HG02884 (cell line): ENCODE measurements at regions not wholly inside any gene's neighbourhood (a gene's known extent, or its start where the extent isn't known, plus 50 kb on each side); places are given as distances from the start of the nearest gene placed in this dataset.
"Not testable (repeated sequence)": the region's sequence is repeated elsewhere in the genome, so short reads cannot be mapped to it uniquely, and the experiment has no call there.

Experiments
- ATAC-seq: cut with Tn5 transposase; IDR thresholded peaks from one replicate; pipeline ENCODE4 v1.9.1; 2021; ENCODE audit warnings: mild to moderate bottlenecking, moderate library complexity; ENCODE audit not compliant: unreplicated experiment

DNA sequence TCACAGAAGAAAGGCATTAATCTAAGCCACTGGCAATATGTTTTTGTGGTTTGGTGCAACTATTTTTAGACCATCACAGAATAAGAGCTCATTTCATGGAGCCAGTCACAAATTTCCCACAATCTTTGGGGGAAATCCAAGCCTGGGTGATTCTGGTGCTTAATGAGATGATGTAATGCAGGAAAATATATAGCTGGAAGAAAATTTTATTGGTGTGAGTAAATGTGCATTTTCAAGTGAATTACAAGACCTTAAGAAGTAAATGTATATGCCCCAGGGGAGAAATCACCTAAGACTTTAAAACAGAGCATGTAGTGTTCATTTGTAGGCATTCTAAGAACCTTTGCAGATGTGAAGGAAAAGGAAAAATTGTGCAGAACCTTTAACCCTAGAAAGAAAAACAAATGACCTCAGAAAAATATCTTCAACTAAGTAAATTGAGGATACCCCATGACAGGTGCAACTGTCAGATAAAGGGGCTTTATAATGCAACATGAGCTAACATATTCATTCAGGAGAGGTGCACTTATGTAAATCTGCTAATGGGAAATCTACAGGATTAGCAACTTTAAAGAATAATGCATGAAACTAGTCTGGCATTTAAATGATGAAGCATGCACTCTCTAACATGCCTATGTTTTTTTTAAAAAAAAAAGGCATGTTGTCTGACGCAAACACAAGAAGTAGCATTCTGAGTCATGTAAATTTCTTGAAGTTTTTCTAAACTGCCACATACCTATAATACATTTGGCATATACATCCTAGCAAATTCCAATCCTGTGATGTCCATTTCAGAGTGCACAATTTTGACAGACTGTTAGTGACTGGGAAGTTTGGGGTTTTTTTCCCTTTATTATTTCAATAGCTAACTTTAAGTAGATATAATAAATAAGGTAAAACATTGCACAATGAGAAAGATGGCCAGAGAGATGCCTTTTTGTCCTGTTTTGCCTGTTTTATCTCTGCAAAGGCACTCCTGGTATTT lies 105.1 kb downstream of the MEX3B start:
- ATAC-seq, result no peak

DNA sequence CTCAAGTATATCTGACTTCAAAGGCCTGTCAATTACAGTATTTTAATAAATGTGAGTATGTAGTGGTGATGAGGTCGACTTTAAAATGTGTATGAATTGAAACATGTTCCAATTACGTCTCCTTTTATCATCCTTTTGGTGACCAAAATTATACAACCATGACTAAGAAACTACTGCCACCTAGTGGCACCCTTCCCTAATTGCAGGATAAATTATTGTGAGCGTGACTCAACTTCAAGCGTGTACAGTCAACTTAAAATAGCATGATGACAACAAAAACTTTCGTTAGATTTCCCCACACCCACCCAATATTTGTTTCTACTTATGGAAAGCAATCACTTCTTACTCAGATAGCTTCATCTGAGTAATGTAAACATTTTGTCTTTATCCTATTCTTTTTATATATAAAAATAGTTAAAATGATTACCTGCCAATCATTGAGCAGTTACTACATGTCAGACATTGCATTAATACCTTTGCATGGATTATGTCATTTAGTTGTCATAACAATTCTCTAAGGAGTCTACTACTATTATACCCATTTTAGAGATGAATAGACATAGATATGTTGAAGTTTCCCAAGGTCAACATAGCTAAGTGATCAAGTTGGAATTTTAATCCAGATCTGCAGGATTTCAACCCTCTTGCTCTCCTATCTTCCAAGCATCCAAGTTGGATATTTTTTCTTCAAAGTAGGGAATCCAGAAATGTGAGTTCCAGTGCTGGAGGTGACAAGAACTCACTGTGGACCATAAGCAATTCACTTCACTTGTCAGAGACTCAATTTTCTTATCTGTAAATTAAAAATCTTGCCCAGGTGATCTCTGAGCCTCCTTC lies 106.0 kb downstream of the MEX3B start:
- no peak for ATAC-seq

DNA sequence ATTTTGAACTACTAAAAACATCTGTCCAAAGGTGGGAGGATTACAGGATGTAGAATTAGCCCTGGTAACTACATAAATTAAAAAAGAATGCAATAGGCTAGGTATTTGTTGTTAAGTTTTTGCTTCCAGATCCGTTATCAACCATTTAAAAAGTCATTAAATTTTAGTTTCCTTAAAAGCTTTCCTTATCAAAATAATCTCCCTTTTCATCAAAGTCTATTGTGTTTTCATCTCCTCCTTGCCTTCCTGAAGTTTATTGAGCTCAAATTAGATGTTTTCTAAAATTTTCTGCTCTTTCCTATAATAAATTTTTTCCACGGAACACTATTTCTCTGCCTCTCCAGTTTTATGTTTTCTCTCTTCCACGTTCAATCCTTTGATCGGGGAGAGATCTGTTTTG lies 108.6 kb downstream of the MEX3B start:
- ATAC-seq, result no peak

DNA sequence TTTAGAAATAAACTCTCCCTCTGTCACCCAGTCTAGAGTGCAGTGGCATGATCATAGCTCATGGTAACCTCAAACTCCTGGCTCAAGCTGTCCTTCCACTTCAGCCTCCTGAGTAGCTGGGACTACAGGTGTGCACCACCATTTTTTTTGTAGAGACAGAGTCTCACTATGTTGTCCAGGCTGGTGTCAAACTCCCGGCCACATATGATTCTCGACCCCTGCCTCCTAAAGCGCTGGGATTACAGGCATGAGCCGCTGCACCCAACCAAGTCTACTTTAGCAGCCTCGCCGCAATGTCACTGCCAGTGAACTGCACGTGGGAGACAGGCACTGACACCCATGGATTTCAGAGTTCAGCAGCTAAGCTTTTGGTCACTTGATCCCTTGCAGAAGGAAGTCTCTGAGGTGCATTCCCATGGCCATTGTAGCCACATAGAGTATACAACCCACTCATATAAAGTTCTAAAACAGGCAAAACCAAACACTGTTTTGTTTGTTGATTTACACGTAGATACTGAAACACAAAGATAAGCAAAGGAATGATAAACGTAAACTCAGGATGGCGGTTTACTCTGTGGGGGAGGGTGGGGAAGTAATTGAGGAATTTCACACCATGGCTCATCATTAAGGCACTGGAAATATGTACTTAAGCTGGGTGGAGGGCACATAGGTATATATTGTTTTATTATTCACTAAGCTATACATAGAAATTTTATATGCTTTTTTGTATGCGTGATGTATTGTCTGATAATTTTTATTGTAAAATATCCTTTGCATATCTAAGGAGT lies 115.0 kb downstream of the MEX3B start:
- ATAC-seq, result no peak

DNA sequence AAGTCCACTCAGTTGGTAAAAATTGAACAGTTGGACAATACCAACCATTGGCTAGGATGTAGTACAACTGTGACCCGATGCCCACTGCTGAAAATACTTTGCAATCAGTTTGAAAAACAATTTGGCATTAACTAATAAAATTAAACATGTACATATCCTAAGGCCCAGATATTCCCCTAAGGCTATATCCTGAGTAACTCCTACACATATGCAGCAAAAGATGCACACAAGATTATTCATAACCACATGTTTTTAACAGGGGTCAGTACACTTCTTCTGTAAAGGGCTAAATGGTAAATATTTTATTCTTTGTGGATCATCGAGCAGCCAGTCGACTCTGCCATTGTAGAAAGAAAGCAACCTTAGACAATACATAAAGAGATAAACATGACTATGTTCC lies 116.3 kb downstream of the MEX3B start:
- no peak for ATAC-seq

DNA sequence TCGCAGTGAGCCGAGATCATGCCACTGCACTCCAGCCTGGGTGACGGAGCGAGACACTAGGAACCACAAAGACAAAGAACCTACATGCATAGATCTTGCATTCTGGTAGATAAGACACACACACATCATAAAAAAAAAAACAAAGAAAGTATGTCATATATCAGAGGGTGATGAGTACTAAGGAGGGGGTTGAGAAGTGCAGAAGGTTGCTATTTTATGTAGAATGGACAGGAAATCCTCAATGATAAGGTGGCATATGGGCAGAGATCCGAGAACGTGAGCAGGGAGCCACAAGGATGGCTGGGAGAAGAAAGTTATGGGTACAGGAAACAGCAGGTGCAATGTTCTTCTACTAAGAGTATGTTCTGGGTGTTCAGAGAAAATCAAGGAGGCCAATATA lies 118.8 kb downstream of the MEX3B start:
- ATAC-seq, result no peak

DNA sequence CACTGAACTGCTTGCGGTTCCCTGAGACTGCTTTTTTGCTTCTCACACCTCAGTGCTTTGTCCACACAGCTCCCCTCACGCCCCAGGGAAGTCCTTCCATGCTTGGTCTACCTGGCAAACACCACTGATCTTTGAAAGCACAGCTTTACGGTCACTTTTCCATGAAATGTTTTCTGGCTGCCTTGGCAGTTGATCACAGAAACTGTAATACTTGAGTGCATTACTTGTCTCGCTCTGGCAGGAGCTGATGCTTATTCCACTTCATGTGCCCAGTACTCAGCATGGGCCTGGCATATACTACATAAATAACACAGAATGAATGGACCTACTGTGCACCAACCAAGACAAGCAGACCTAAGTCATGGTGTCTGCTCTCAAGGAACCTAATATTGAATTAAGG lies 121.1 kb downstream of the MEX3B start:
- no peak for ATAC-seq

DNA sequence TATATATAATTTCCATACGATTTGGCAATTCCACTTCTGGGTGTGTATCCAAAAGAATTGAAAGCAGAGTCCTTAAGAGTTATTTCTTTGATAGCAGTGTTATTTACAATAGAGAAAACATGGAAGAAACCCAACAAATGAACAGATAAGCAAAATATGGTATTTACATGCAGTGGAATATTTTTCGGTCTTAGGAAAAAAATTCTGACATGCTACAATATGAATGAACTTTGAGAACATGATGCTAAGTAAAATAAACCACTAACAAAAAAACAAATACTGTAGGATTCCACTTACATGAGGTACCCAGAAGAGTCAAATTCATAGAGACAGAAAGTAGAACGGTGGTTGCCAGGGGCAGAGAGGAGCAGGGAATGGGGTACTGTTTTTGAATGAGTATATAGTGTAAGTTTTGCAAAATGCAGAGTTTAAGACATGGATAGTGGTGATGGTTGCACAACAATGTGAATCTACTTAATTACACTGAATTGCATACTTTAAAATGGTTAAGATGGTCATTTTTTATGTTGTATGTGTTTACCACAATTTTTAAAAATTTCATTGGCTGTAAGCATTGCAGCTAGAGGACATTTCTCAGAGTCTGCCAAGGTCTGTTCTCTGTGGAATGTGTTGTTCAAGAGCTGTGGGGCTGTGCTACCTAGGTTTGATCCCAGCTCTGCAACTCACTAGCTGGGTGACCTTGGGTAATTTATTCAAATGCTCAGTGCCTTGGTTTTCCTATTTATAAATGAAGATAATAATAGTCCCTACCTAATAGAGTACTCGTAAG lies 122.1 kb downstream of the MEX3B start:
- no peak for ATAC-seq

DNA sequence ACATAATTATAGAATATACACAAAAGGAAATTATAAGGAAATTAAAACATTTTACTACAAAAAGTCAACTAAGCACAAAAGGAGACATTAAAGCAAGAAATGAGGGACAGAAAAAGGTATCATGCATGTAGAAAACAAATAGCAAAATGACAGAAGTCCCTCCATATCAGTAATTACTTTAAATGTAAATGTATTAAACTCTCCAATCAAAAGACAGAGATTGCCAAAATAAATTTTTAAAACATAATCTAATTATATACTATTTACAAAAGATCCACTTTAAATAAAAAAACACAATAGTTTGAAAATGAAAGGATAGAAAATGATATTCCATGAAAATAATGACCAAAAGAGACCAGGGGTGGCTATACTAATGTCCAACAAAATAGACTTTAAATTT lies 123.7 kb downstream of the MEX3B start:
- no peak for ATAC-seq

DNA sequence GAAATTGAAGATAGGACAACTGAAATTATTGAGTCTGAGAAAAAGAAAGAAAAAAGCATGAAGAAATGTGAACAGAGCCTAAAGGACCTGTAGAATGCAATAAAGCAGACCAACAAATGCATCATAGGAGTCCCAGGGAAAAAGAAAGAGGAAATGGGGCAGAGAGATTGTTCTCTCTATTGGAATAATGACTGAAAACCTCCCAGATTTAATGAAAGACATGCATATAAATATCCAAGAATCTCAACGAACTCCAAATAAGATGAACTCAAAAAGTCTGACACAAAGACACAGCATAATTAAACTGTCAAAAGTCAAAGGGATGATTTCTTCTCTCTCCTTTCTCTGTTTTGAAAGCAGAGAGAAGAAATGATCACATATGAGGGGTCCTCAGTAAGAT lies 124.7 kb downstream of the MEX3B start:
- no peak for ATAC-seq

DNA sequence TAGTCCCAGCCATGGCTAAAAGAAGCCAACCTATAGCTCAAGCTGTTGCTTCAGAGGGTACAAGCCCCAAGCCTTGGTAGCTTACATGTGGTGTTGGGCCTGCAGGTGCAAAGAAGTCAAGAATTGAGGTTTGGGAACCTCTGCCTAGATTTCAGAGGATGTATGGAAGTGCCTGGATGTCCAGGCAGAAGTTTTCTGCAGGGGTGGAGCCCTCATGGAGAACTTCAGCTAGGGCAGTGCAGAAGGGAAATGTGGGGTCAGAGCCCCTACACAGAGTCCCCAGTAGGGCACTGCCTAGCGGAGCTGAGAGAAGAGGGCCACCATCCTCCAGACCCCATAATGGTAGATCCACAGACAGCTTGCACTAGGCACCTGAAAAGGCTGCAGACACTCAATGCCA lies 127.1 kb downstream of the MEX3B start:
- not testable (repeated sequence) for ATAC-seq

DNA sequence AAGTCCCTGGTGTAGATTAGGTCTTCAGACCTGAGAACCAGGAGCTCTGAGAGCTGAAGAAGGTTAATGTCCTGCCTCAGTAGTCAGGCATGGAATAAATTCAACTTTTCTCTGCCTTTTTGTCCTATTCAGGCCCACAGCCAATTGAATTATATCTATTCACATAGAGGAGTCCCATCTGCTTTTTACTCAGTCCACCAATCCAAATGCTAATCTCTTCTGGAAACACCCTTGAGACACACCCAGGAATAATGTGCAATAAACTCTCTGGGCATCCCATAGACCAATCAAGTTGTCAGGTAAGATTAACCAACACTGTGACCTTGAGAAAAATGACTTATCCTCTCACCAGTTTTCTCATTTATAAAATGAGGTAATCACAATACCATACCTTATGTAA lies 129.4 kb downstream of the MEX3B start:
- no peak for ATAC-seq

DNA sequence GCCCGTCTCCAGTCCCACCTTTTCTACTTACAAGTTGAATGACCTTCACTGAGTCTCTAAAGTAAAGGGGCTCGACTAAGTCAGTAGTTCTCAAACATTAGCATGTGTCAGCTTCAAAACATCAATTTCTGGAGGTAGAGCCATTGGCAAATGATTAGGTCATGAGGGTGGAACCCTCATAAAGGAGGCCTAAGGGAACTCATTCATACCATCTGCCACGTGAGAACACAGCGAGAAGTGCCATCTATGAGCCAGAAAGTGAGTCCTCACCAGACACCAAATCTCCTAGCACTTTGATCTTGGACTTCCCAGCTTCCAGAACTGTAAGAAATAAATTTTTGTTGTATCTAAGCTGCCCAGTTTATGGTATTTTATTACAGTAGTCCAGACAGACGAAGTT lies 129.8 kb downstream of the MEX3B start:
- no peak for ATAC-seq

DNA sequence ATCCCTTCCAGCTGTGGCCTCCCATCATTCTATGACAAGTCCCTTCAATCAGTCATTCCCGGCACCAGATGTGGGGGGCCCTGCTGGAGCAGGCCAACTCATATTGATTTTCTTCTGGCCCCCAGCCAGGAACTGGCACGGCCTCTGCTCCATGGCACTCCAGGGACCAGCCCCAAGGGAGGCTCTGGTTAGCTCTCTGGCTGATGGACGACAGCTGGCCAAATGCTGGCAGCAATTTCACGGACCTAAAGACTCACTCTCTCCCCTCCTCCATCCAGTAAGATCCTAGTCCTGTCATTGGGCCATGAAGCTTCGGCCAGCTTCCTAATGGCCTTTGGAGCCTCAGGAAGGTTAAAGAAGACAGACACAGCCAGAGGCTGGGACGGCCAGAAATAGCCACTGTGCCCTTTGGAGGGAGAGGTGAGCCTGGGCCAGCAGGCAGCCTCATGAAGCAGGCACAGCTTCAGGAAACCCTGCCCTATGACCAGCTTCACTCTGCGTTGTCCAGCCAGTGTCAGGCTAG lies 131.0 kb downstream of the MEX3B start:
- no peak for ATAC-seq

DNA sequence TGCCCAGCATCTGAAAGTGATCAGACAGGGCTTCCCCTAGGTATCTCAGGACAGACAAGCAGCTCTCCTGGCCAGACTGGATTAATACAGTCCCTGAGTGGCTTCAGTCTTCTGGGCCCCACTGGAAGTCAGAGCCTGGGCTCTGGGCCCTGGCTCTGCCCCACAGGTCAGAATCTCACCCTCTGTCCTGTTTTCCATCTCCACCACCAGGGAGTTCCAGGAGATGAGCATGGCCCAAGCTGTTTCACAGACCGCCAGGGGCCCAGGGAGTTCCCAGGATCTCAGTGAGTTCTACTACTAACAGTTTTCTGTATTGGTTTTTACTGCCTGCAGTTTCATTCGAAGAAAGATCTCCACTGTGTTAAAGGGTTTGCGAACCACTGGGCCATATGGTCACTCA lies 131.5 kb downstream of the MEX3B start:
- no peak for ATAC-seq

DNA sequence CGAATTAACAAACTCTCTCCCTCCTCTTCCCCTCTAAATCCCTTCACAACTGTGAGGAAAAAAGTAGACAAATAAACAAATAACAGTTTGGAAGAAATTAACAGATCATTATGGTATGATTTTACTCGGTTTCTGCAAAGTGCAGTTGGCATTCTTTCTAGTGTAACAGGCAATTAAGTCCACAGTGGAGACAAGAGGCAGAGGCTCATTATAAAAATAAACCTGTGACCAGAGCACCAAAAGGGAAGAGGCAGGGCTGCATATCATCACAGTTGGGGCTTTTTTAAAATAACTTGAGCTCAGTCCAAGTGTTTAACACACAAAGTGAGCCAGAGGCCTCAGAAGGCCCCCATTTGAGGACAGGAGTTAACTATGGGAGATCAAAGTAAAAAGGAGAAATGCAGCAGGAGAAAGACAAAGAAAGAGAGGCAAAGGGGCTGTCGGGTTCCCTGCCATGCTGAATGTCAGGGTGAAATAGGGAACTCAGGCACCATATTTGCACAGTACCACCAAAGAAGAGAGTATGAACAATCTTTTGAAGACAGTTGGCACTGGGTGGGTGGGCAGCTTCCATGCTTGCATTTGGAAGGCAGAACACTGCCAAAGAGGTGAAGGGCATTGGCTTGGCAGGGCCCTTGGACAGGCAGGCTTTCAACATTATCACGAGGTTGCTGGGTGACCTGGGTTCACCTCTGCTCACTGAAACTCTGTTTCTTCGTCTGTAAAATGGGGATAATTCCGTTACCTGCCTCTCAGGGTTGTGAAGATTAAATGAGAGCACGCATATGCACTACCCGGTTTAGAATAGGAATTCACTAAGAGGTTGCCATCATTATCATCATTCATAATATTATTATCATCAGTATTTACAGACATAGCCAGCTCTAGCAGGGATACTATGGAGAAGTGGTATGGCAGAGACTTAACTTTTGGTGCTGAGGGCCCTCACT lies 134.5 kb downstream of the MEX3B start:
- ATAC-seq, result no peak

DNA sequence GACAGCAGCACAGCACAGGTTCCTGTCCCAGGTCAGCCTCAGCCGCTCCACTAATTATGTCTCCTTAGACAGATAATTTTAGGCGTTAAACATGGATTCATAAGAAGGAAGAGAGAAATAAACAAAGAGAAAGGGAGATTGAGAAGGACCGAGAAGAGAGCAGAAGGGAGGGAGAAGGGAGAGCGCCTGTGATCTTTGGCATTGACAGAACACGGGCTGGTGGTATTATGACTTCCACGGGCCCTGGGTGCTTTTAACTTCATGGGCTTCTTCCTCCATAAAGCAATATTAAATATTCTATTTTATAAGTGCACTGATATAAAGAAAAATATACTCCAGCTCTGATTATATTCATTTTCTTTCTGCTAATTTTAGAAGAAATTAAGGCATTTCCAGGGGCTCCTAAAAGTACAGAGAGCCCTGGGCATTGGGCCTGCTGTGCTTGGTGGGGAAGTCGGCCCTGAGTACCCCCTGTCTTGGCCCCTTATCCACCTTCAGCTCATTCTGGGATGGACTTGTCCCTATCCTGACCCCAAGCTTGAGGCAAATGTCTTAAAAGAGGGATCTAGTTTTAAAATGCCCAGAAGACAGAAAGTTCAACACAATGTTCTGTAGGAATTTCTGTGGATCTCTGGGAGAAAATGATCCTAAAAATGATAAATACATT lies 135.3 kb downstream of the MEX3B start:
- ATAC-seq, result no peak

DNA sequence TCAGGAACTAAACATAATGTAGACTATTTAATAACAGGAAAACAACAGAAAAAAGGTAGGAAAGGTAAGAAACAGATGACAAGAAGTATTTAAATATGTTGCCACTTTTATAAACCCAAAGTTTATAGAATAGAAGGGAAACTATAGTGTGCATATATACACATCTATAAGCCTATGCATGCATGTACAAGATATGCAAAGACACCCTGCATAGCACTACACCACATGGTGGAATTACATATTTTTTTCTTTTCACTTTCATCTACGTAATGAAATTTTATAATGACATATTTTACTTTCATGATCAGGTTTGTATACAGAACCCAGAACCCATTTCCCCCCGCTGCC lies 136.8 kb downstream of the MEX3B start:
- no peak for ATAC-seq

DNA sequence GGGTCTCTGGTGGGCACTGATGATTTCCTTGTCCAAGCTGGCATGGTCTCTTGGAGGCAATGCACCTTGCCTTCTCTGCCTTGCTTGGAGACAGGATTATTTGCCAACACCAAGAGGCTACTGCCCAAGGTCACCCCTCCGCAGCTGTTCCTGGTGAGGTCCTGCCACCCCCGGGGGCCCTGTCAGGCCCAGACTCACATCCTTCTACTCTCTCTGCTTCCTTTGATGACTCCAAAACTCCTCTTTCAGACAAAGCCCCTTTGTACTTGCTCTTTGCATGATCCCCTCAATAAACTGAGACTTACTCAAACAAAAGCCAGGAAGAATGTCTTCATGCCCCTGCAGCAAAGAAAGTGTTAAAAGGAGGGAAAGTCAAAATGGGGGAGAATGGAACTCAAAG lies 137.7 kb downstream of the MEX3B start:
- no peak for ATAC-seq
